ENCODE measurements at regions not wholly inside any gene's neighbourhood (a gene's known extent, or its start where the extent isn't known, plus 50 kb on each side); places are given as distances from the start of the nearest gene placed in this dataset.

GRCh38 chr11:4194889-4195288, 100.3 kb downstream of the RRM1 start:
- ChIA-PET POLR2A (no interaction called here), CTCF (no interaction called here)
- no peaks in the 10 kb centered on the region for H3K36me3 Mint-ChIP-seq
- no peaks in the 10 kb centered on the region; the same call in 1 of the 2 replicates for H3K27me3 Mint-ChIP-seq (ENCODE audit: low read depth)
- H3K4me1 Mint-ChIP-seq = peaks cover 2% of the 10 kb centered on the region; the same call in 1 of the 2 replicates
- DNase-seq (ENCODE audit: low spot score) (no peak), ATAC-seq (no peak)
- H3K9me3 Mint-ChIP-seq = peaks cover 12% of the 10 kb centered on the region
- no peak for TF ChIP-seq ZNF532 (CRISPR knock-in tag; IDR thresholded peaks at IDR 0.05; ENCODE audit: borderline replicate concordance)
- TF ChIP-seq USF1 (CRISPR knock-in tag; IDR thresholded peaks at IDR 0.05) = no peak
- no peak for TF ChIP-seq FOXJ3 (CRISPR knock-in tag; IDR thresholded peaks at IDR 0.05; ENCODE audit: borderline replicate concordance)
- H3K27ac Mint-ChIP-seq = no peak overlapping the region
- H3K4me3 Mint-ChIP-seq = no peak overlapping the region

GRCh38 chr11:4191031-4191571, 96.5 kb downstream of the RRM1 start:
- ATAC-seq (no peak), DNase-seq (ENCODE audit: low spot score) (no peak)
- peaks cover 18% of the 10 kb centered on the region; the same call in 1 of the 2 replicates for H3K27me3 Mint-ChIP-seq (ENCODE audit: low read depth)
- H3K36me3 Mint-ChIP-seq = no peaks in the 10 kb centered on the region
- CTCF ChIA-PET = interaction anchor here (1.3 to 1.7 kb wide), 2 partner anchors 13 to 348 kb away, joined by 3 to 4 read pairs; no protein-coding TSS in a partner anchor
- no peaks in the 10 kb centered on the region for H3K9me3 Mint-ChIP-seq
- H3K4me3 Mint-ChIP-seq = no peak overlapping the region
- H3K4me1 Mint-ChIP-seq = peaks cover 2% of the 10 kb centered on the region; the same call in 1 of the 2 replicates
- no peak overlapping the region for H3K27ac Mint-ChIP-seq
- POLR2A ChIA-PET = no interaction called here
- TF ChIP-seq CREB1 (CRISPR knock-in tag; IDR thresholded peaks at IDR 0.05) (no peak), AR (CRISPR knock-in tag; IDR thresholded peaks at IDR 0.05) (no peak), ERG (CRISPR knock-in tag; IDR thresholded peaks at IDR 0.05) (no peak), SMAD4 (CRISPR knock-in tag; IDR thresholded peaks at IDR 0.05) (no peak), ZMAT4 (CRISPR knock-in tag; IDR thresholded peaks at IDR 0.05) (no peak), ZBTB43 (CRISPR knock-in tag; IDR thresholded peaks at IDR 0.05) (no peak), CDX4 (CRISPR knock-in tag; IDR thresholded peaks at IDR 0.05; ENCODE audit: borderline replicate concordance) (no peak), ZNF138 (CRISPR knock-in tag; conservative IDR thresholded peaks at IDR 0.05) (no peak), NR2C2 (CRISPR knock-in tag; IDR thresholded peaks at IDR 0.05) (no peak), IRF2 (CRISPR knock-in tag; IDR thresholded peaks at IDR 0.05; ENCODE audit: borderline replicate concordance, low read depth) (no peak), ESRRA (CRISPR knock-in tag; IDR thresholded peaks at IDR 0.05; ENCODE audit: borderline replicate concordance) (no peak), ATF3 (CRISPR knock-in tag; conservative IDR thresholded peaks at IDR 0.05) (no peak), AFF4 (CRISPR knock-in tag; IDR thresholded peaks at IDR 0.05; ENCODE audit: borderline replicate concordance) (no peak)
